Hippocampal formation (tissue), 2 donors: ENCODE measurements at regions not wholly inside any gene's neighbourhood (a gene's known extent, or its start where the extent isn't known, plus 50 kb on each side); places are given as distances from the start of the nearest gene placed in this dataset.

Source experiments
- DNase-seq, 2 donors: peaks; one replicate each; lab custom pipeline; 2025; lab: John Stamatoyannopoulos, UW

GRCh38 chr5:71948206-71948605 lies 159.1 kb upstream of the MAP1B start:
- no peak for DNase-seq

DNA sequence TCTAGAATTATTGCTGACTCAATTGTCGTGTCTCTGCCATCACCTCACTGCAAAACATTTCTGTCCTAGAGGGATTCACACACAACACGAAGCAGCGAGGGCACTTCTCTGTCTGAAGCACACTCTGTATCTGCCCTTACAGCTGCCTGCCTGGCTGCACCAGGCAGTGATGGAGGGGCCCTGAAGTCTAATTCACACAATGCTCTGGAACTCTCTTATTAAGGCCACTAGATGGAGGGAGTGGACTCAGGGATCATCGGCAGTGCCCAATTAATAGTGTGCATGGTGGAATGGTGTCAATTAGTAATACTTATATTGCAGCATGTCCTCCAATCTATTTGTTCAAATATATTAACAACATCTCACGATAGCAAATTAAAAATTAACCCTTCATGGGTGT lies 157.5 kb upstream of the MAP1B start:
- no peak for DNase-seq

DNA sequence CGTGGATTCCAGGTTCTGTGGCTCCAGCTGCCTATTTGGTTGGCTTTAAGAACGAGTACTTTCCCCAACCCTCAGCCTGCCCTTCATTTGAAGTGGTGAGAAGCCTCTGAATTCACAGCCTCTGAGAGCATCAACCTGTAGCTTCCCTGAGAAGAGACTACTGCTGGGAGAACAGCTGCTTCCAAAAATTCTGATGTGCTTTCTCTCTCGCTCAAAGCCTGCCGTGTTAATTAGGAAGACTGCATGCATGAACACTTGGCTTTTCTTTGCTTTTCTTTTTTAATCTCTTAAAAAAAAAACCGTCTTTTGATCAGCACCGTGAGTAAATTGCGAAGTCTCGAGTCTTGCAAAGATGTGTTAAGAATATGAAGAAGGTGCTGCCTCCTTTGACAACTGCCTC lies 153.4 kb upstream of the MAP1B start:
- no peak for DNase-seq

GRCh38 chr5:71954329-71954728 lies 152.9 kb upstream of the MAP1B start:
- no peak for DNase-seq

DNA sequence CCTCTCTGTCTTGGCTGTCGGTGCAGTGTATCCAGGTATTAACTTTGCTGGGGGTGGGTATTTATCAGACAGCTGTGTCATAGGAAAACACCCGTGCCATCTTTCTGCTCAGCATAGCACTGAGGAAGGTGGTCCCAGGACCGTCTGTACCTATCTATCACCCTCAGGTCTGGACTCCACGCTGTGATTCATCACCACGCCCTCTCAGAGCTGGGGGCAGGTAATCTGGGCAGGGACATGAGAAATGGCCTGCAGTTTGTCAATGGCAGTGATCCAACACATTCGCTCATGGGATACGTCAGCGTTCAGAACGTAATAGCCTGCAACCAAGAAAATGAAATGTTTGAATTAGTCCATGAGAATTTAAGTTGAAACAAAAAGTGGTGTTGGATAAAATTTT lies 151.6 kb upstream of the MAP1B start:
- no peak for DNase-seq

- DNase-seq, result no peak
Measured at GRCh38 chr5:71957292-71957898, 149.9 kb upstream of the MAP1B start.

- DNase-seq, result no peak
Measured at GRCh38 chr5:71960195-71960594, 147.1 kb upstream of the MAP1B start.

- DNase-seq, result no peak
Measured at GRCh38 chr5:71961786-71962185, 145.5 kb upstream of the MAP1B start.

DNA sequence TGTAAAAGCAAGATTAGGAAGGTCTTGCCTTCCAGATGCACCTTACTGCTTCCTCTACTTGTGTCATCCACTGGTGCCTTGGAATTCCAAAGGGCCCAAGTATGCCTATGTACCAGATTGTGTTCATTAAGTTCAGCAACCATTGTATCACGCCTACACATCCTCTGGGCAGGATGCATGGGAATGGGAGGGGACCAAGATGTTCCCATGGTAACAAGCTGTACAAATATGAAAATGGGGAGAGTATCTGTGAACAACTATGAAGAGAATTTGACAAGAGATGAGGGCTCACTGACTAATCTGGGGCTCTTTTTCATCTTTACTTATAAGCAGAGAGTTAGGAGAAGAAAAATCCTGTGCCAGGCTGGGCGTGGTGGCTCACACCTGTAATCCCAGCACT lies 137.8 kb upstream of the MAP1B start:
- peak in 1 of 2 donors; percentile 4 for DNase-seq

GRCh38 chr5:71971862-71972261 lies 135.4 kb upstream of the MAP1B start:
- no peak for DNase-seq

DNA sequence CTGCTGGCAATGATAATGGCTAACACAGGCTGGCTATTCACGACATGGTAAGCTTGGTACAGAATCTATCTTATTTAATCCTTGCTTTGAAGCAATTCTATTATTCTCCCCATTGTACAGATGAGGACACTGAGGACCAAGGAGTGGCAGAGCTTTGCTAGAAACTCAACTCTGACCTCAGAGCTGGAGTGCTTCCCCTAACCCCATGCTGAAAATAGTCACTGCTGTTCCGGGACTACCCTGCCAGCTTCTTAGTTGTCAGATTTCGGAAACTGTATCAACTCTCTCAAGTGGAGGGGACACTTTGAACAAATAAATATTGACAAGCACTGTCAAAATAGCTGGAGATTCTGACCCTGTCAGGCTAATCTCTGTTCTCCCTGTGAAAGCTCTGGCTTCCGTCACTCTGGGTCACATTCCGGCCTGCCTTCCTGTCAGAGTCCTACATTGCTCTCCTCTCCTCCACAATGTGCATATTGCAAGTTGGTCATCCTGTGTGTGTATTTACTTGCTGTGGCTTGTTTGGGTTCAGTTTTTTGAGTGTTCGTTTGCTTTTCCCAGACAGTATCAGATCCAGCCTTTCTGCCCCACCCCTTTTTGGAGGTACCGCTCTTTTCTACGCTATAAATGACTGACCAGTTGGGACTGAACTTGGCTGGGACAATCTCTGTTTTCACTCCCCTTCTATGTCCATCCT lies 134.3 kb upstream of the MAP1B start:
- no peak for DNase-seq

GRCh38 chr5:71973563-71973962 lies 133.7 kb upstream of the MAP1B start:
- no peak for DNase-seq

DNA sequence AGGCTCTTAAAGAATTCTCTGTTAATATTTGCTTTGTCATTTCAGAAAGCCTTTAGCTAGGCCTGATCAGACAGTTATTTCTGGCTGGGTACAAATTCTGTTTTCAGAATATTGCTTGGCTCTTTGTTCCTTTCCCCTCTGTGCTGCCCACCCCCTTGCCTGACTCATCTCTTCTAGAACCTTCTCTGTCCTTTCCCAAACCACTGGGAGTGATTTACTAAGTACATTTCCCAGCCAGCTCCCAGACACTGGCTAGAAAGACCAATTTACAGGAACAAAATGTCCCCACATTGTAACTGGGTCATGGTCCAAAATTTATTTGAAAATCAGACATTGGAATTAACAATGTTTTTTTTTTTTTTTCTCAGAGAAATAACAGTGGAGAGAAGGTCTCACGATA lies 133.1 kb upstream of the MAP1B start:
- no peak for DNase-seq

DNA sequence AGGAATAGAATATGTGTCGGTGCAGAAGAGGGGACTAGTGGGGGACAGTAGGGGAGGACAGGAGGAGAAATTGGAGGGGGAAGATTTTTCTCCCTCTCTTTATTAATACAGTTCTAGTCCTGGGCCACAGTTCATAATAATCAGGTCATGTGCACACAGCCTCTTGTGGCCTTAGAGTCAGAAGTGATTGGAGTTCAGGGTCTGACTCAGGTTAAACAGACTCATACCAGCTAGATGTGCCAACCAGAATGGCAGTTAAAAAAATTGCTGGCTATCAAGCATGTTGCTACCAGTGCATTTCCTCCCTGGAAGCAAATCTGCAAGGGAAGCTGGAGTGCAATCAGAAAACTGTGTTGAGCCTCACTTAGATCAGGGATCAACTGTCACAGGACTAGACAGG lies 132.7 kb upstream of the MAP1B start:
- no peak for DNase-seq

- DNase-seq, result no peak
Measured at GRCh38 chr5:71976449-71976848, 130.8 kb upstream of the MAP1B start.

DNA sequence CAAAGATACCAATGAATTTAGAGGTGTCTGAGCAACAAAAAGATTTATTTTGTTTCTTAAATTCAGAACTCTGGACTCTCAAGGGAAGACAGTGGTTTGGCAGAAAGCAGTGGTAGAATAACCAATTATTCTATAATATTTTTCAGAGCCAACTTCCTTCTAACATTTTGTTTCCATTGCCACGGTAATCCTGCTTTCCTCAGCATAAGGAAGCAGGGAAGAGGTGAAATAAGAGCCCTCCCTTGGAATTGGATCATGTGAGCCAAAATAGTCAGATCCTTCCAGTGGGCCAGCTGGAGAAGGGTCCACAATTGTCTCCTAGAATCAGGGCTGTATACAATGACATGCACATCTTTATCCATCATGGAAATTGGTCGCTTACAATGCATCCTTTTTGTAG lies 130.0 kb upstream of the MAP1B start:
- DNase-seq, result no peak

- DNase-seq, result no peak
Measured at GRCh38 chr5:71978216-71978615, 129.1 kb upstream of the MAP1B start.

DNA sequence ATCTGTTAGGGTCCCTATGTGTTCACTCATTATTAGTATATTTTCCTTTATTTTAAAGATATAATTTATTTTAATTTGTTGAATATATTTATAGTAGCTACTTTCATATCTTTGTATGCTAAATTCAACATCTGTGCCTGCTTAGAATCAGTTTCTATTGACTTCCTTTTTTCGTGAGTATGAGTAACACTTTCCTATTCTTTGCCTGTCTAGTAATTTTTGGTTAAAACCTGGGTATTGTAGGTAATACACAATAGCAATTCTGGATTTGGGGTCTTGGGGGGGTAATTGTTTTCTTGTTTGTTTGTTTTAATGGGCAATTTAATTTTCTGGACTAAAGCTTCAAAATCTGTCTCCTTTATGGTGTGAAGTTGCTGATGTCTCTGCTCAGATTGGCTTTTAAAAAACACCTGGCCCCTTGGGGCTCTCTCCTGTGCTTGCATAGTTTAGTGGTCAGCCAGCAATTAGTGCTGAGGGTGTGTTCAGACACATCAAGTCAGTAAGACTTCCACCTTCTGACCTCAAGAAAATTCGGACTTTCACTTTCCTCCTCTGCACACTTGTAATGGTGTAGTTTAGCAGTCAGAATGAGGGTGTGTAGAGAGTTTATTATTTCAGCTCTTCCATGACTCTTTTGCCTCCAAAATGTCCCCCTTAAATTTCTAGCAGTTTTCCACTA lies 124.4 kb upstream of the MAP1B start:
- no peak for DNase-seq

GRCh38 chr5:71986101-71986500 lies 121.2 kb upstream of the MAP1B start:
- DNase-seq, result no peak

DNA sequence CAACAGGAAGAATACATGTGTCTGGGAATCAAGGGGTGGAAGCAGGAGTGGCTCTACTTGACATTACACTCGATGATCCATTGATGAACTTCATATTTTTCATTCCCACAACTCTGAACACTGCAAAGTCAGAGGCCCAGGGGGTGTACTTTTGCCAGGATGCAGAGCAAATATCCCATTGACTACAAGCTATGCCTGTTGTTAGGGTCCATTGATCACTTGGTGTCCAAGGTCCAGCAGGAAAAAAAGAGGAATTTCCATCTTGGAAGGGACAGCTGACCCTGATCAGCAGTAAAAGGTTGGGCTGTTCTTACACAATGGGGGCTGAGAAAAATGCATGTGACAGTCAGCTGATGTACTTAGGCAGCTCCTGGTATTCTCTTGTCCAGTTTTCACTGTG lies 118.5 kb upstream of the MAP1B start:
- no peak for DNase-seq

GRCh38 chr5:71993600-71993999 lies 113.7 kb upstream of the MAP1B start:
- no peak for DNase-seq

GRCh38 chr5:71996789-71997188 lies 110.5 kb upstream of the MAP1B start:
- DNase-seq, result no peak

DNA sequence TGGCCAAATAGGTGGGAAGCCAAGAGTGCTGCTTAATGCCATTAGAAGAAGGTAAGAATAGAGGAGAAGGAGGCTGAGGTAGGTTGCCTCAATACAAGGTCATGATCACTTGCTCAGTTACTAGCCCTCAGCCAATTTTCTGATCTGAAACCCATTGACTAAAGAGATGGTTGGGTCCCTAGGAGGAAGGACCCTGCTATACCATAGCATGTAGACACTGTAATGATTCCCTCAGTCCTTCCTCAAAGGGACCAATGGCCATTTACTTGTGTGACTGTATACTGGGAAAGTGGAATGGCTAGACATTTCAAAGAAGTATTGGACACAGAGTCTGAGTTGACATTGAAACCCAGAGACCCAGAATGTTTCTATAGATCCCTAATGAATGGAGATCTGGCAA lies 108.5 kb upstream of the MAP1B start:
- no peak for DNase-seq

DNA sequence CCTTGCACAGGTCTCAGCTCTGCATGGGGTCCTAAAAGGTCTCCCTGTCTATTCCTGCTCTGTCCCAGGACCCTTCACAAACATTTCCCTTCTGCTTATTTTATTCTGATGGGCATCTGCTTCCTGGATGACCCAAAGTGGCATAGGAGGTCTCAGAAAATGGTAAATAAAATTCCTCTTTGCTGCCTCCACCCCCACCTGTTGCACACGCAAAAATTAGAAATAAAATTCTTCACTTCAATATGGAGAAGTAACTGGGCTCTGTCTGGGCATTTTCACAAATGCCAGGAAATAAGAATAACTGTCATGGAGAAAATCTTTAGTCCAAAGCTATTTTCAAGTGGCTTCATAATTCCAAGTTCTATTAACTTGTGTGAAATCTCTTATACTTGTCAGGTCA lies 106.6 kb upstream of the MAP1B start:
- no peak for DNase-seq
